ENCODE measurements at regions not wholly inside any gene's neighbourhood (a gene's known extent, or its start where the extent isn't known, plus 50 kb on each side); places are given as distances from the start of the nearest gene placed in this dataset.

DNA sequence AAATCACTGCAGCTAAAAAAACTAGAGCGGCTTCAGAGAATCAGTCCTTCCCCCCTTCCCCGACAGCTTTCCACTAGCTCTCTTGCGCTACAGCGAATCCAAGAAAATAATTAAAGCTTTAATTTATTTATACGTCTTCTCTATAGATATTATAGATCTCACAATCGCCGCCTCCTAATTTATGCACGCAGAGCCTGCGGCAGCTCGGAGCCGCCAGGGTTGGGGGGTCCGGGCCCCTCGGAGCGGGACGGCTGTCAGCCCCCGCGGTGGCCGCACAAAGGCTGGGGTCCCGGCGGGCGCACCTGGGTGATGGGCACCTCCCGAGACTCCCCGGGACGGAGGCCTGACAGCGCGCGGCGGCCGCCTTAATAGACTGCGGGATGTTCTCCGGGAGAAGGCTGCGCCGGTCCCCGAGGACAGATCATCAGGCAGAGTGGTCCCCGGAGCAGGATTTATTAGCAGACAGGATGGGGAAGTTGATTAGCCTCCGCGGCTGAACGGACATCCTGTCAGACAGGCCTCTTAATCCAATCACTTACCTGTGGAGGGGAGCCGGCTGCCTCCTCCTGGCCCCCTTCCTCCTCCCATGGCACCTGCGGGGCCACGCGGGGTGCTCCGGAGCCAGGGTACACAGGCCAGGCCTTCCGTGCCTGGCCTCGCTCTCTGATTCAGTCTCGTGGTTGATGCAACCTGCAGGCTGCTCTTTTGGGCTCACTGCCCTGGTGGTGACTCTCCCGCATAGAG lies 166.8 kb downstream of the MELK start:
- TF ChIP-seq POLR2AphosphoS5 (IDR thresholded peaks at IDR 0.05; ENCODE audit: low read depth, low read length) = no peak
- no peak for TF ChIP-seq TAF1 (IDR thresholded peaks at IDR 0.05; ENCODE audit: borderline replicate concordance, insufficient read depth, low read length)
- TF ChIP-seq, protein P1, sequence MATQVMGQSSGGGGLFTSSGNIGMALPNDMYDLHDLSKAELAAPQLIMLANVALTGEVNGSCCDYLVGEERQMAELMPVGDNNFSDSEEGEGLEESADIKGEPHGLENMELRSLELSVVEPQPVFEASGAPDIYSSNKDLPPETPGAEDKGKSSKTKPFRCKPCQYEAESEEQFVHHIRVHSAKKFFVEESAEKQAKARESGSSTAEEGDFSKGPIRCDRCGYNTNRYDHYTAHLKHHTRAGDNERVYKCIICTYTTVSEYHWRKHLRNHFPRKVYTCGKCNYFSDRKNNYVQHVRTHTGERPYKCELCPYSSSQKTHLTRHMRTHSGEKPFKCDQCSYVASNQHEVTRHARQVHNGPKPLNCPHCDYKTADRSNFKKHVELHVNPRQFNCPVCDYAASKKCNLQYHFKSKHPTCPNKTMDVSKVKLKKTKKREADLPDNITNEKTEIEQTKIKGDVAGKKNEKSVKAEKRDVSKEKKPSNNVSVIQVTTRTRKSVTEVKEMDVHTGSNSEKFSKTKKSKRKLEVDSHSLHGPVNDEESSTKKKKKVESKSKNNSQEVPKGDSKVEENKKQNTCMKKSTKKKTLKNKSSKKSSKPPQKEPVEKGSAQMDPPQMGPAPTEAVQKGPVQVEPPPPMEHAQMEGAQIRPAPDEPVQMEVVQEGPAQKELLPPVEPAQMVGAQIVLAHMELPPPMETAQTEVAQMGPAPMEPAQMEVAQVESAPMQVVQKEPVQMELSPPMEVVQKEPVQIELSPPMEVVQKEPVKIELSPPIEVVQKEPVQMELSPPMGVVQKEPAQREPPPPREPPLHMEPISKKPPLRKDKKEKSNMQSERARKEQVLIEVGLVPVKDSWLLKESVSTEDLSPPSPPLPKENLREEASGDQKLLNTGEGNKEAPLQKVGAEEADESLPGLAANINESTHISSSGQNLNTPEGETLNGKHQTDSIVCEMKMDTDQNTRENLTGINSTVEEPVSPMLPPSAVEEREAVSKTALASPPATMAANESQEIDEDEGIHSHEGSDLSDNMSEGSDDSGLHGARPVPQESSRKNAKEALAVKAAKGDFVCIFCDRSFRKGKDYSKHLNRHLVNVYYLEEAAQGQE (IDR thresholded peaks at IDR 0.05; ENCODE audit: insufficient read depth in 1 of 2, low read depth in 2 of 2, low read length in 2 of 2) = no peak
- TF ChIP-seq SIN3A (IDR thresholded peaks at IDR 0.05; ENCODE audit: borderline replicate concordance, insufficient read depth, low read length) = no peak

Data from PFSK-1 (cell line).